SK-N-SH (cell line): ENCODE measurements at regions not wholly inside any gene's neighbourhood (a gene's known extent, or its start where the extent isn't known, plus 50 kb on each side); places are given as distances from the start of the nearest gene placed in this dataset.

Experiments
- CTCF ChIA-PET: fragments of 300-600, 350-600 bp; formaldehyde crosslinking; extraction: SDS; loops from one replicate; lab custom pipeline; 2021; lab: Yijun Ruan, JAX
- POLR2A ChIA-PET: fragments of 350-600 bp; sonication (Branson Sonifier 250); formaldehyde crosslinking; extraction: SDS; loops from one replicate; lab custom pipeline; 2020; ENCODE audit warnings: antibody characterized with exemption, inconsistent platforms; lab: Yijun Ruan, JAX
- DNase-seq: peaks from one replicate; pipeline ENCODE4 v3.0.0; 2012
- H2AFZ ChIP-seq: fragments of 200-600 bp; sonication (generic); 2 replicates; pipeline ENCODE4 v1.8.1; 2016; ENCODE audit warnings: antibody characterized with exemption, mild to moderate bottlenecking, low read depth
- H3F3A ChIP-seq: fragments of 200-600 bp; sonication (generic); replicated peaks from 2 replicates; pipeline ENCODE3; 2016; ENCODE audit warnings: antibody characterized with exemption, mild to moderate bottlenecking; ENCODE audit not compliant: insufficient read depth
- H3K27ac ChIP-seq, 2 experiments: fragments of 200-500 bp in 1 of 2; fragments of 200-600 bp in 1 of 2; sonication (Bioruptor generic) in 1 of 2; sonication (generic), shearing (Covaris generic) in 1 of 2; 2 replicates each; pipeline versions ENCODE4 v1.5.1 to v1.6.1; 2014 to 2016; ENCODE audit warnings: low read depth in 2 of 2, inconsistent platforms in 1 of 2, low read length in 1 of 2, mild to moderate bottlenecking in 1 of 2, mixed read lengths in 1 of 2
- H3K27me3 ChIP-seq: fragments of 200-600 bp; sonication (generic), shearing (Covaris generic); 2 replicates; pipeline ENCODE4 v1.6.1; 2016; ENCODE audit warnings: mixed run types; ENCODE audit not compliant: insufficient read depth
- H3K36me3 ChIP-seq, 2 experiments: fragments of 200-500 bp in 1 of 2; fragments of 200-600 bp in 1 of 2; sonication (Bioruptor generic) in 1 of 2; sonication (generic) in 1 of 2; replicated peaks in 1 of 2; 2 replicates each; pipeline versions ENCODE3 to v1.5.1; 2014 to 2016; ENCODE audit warnings: low read length in 1 of 2, mild to moderate bottlenecking in 1 of 2; ENCODE audit not compliant: insufficient read depth in 2 of 2, control insufficient read depth in 1 of 2
- H3K4me1 ChIP-seq, 2 experiments: fragments of 200-500 bp in 1 of 2; fragments of 200-600 bp in 1 of 2; sonication (Bioruptor generic) in 1 of 2; sonication (generic), shearing (Covaris generic) in 1 of 2; 2 replicates each; pipeline versions ENCODE4 v1.5.1 to v1.6.1; 2014 to 2016; ENCODE audit warnings: low read depth in 1 of 2, low read length in 1 of 2, mixed run types in 1 of 2; ENCODE audit not compliant: insufficient read depth in 2 of 2, control insufficient read depth in 1 of 2
- H3K4me2 ChIP-seq: fragments of 200-600 bp; sonication (generic), shearing (Covaris generic); 2 replicates; pipeline ENCODE4 v1.6.1; 2017; ENCODE audit warnings: mixed run types
- H3K4me3 ChIP-seq, 2 experiments: fragments of 200-500 bp in 1 of 2; fragments of 200-600 bp in 1 of 2; sonication (Bioruptor generic) in 1 of 2; sonication (generic), shearing (Covaris generic) in 1 of 2; 2 replicates each; pipeline versions ENCODE4 v1.5.1 to v1.8.1; 2014 to 2016; ENCODE audit warnings: low read depth in 2 of 2, inconsistent platforms in 1 of 2, low read length in 1 of 2, mild to moderate bottlenecking in 1 of 2, mixed read lengths in 1 of 2, moderate library complexity in 1 of 2
- H3K79me2 ChIP-seq: fragments of 200-600 bp; sonication (generic); 2 replicates; pipeline ENCODE4 v1.8.1; 2017; ENCODE audit warnings: mild to moderate bottlenecking; ENCODE audit not compliant: insufficient read depth
- H3K9ac ChIP-seq: fragments of 200-600 bp; sonication (generic); 2 replicates; pipeline ENCODE4 v1.6.1; 2017; ENCODE audit warnings: mixed run types
- H3K9me2 ChIP-seq: fragments of 200-600 bp; sonication (generic); 2 replicates; pipeline ENCODE4 v1.6.1; 2017; ENCODE audit warnings: mixed run types
- H3K9me3 ChIP-seq: fragments of 200-600 bp; sonication (generic); 2 replicates; pipeline ENCODE4 v1.6.1; 2017; ENCODE audit warnings: mixed run types, mild to moderate bottlenecking, moderate library complexity
- H4K20me1 ChIP-seq: fragments of 200-600 bp; sonication (generic); 2 replicates; pipeline ENCODE4 v1.6.1; 2017; ENCODE audit warnings: mild to moderate bottlenecking, mixed run types; ENCODE audit not compliant: insufficient read depth
- CTCF ChIP-seq: fragments of 200-600 bp; sonication (generic); IDR thresholded peaks from 2 replicates; pipeline ENCODE4 v1.6.1; 2017; ENCODE audit warnings: antibody characterized with exemption, mild to moderate bottlenecking, moderate library complexity
- EP300 ChIP-seq, 2 experiments: IDR thresholded peaks; 2 replicates each; pipeline versions ENCODE4 v1.4.0 to v1.6.1; 2012; ENCODE audit warnings: borderline replicate concordance in 1 of 2, low read depth in 1 of 2, low read length in 1 of 2
- EZH2phosphoT487 ChIP-seq: fragments of 200-600 bp; sonication (generic); IDR thresholded peaks from 2 replicates; pipeline ENCODE4 v1.6.1; 2017; ENCODE audit warnings: low read depth, mixed run types, mild to moderate bottlenecking, antibody characterized with exemption, moderate library complexity, borderline replicate concordance
- GATA2 ChIP-seq: sonication (generic); formaldehyde crosslinking; IDR thresholded peaks from 2 replicates; pipeline ENCODE4 v1.5.0; 2020; ENCODE audit warnings: mild to moderate bottlenecking, missing genetic modification reagents
- MEF2A ChIP-seq: IDR thresholded peaks from 2 replicates; pipeline ENCODE4 v1.4.0; 2012; ENCODE audit warnings: low read depth, borderline replicate concordance
- NRF1 ChIP-seq: IDR thresholded peaks from 2 replicates; pipeline ENCODE4 v1.6.1; 2012; ENCODE audit warnings: low read depth, mild to moderate bottlenecking, low read length
- PBX3 ChIP-seq: IDR thresholded peaks from 2 replicates; pipeline ENCODE4; 2012
- POLR2AphosphoS5 ChIP-seq: IDR thresholded peaks from 2 replicates; pipeline ENCODE4 v1.6.1; 2012; ENCODE audit warnings: low read depth, low read length
- RCOR1 ChIP-seq: fragments of 150-350 bp; IDR thresholded peaks from 2 replicates; pipeline ENCODE4 v1.6.1; 2017; ENCODE audit warnings: antibody characterized with exemption, low read length
- REST ChIP-seq: IDR thresholded peaks from 2 replicates; pipeline ENCODE4 v1.6.1; 2012; ENCODE audit warnings: mild to moderate bottlenecking, low read depth, low read length, moderate library complexity
- SIN3A ChIP-seq: IDR thresholded peaks from 2 replicates; pipeline ENCODE4 v1.6.1; 2012; ENCODE audit warnings: low read depth, mild to moderate bottlenecking, low read length, moderate library complexity, borderline replicate concordance
- TAF1 ChIP-seq: IDR thresholded peaks from 2 replicates; pipeline ENCODE4 v1.6.1; 2012; ENCODE audit warnings: low read depth, mild to moderate bottlenecking, low read length, moderate library complexity, borderline replicate concordance
- TEAD4 ChIP-seq: IDR thresholded peaks from 2 replicates; pipeline ENCODE4 v1.4.0; 2012; ENCODE audit warnings: mild to moderate bottlenecking, borderline replicate concordance; ENCODE audit not compliant: insufficient read depth
- ZBTB33 ChIP-seq: IDR thresholded peaks from 2 replicates; pipeline ENCODE4 v1.4.0; 2012; ENCODE audit warnings: low read depth, borderline replicate concordance
- WGBS: methylation state at CpG from one replicate; pipeline ENCODE4 v1.1.6; 2017; ENCODE audit warnings: low lambda C conversion rate; 5-methylcytosine and 5-hydroxymethylcytosine counted together

GRCh38 chr3:3545360-3545759, 253.9 kb upstream of the LRRN1 start (continued):
- TF ChIP-seq ZBTB33: no peak
- no peak for TF ChIP-seq EP300 (IDR thresholded peaks at IDR 0.05; ENCODE audit: borderline replicate concordance in 1 of 2, low read depth in 1 of 2, low read length in 1 of 2)
- no peak for TF ChIP-seq TAF1
- TF ChIP-seq SIN3A: no peak
- TF ChIP-seq, all 33 proteins: peak for 0

GRCh38 chr3:3538451-3538850, 260.8 kb upstream of the LRRN1 start:
- Histone ChIP-seq H3K9ac (no peak overlapping the region), H2AFZ (no peak overlapping the region), H3K9me3 (no peaks in the 10 kb centered on the region), H3K27me3 (no peaks in the 10 kb centered on the region), H3K79me2 (no peaks in the 10 kb centered on the region), H3K4me1 (no peaks in the 10 kb centered on the region), H3K27ac (no peak overlapping the region), H3K4me2 (no peak overlapping the region), H3F3A (no peaks in the 10 kb centered on the region), H3K4me3 (no peak overlapping the region), H3K36me3 (no peaks in the 10 kb centered on the region), H4K20me1 (no peaks in the 10 kb centered on the region), H3K9me2 (no peaks in the 10 kb centered on the region)
- POLR2A ChIA-PET: no interaction called here
- DNase-seq: no peak
- WGBS: 16% methylated on average over 4 of the region's 4 CpGs
- TF ChIP-seq EZH2phosphoT487: no peak
- no peak for TF ChIP-seq RCOR1
- no peak for TF ChIP-seq CTCF
- CTCF ChIA-PET: no interaction called here

GRCh38 chr3:3532508-3532907, 266.7 kb upstream of the LRRN1 start:
- Histone ChIP-seq H3K79me2 (no peaks in the 10 kb centered on the region), H3F3A (no peaks in the 10 kb centered on the region), H3K27me3 (no peaks in the 10 kb centered on the region), H3K36me3 (no peaks in the 10 kb centered on the region), H4K20me1 (no peaks in the 10 kb centered on the region), H3K9ac (no peak overlapping the region), H3K4me2 (no peak overlapping the region), H3K9me2 (no peaks in the 10 kb centered on the region), H3K27ac (no peak overlapping the region), H2AFZ (no peak overlapping the region), H3K4me3 (no peak overlapping the region), H3K4me1 (no peaks in the 10 kb centered on the region), H3K9me3 (no peaks in the 10 kb centered on the region)
- CTCF ChIA-PET: interaction anchor here (0.6 to 1.4 kb wide), 2 partner anchors 332 to 466 kb away, joined by 3 read pairs; no protein-coding TSS in a partner anchor
- POLR2A ChIA-PET: no interaction called here
- DNase-seq: no peak
- 0% methylated on average over 1 of the region's 1 CpG for WGBS
- no peak for TF ChIP-seq ZBTB33
- no peak for TF ChIP-seq GATA2 (CRISPR knock-in tag)
- TF ChIP-seq TAF1: no peak
- no peak for TF ChIP-seq PBX3
- TF ChIP-seq MEF2A: no peak
- no peak for TF ChIP-seq TEAD4
- no peak for TF ChIP-seq NRF1
- TF ChIP-seq POLR2AphosphoS5: no peak
- no peak for TF ChIP-seq REST
